ENCODE measurements at regions not wholly inside any gene's neighbourhood (a gene's known extent, or its start where the extent isn't known, plus 50 kb on each side); places are given as distances from the start of the nearest gene placed in this dataset.
"Not testable (repeated sequence)": the region's sequence is repeated elsewhere in the genome, so short reads cannot be mapped to it uniquely, and the experiment has no call there.

GRCh38 chr9:65386191-65386590 lies 101.2 kb upstream of the FOXD4L5 start:
- TF ChIP-seq CTCF (IDR thresholded peaks at IDR 0.05); POLR2A (IDR thresholded peaks at IDR 0.05); EP300 (IDR thresholded peaks at IDR 0.05; ENCODE audit: low read depth): not testable (repeated sequence)
